ENCODE measurements at regions not wholly inside any gene's neighbourhood (a gene's known extent, or its start where the extent isn't known, plus 50 kb on each side); places are given as distances from the start of the nearest gene placed in this dataset.
"Not testable (repeated sequence)": the region's sequence is repeated elsewhere in the genome, so short reads cannot be mapped to it uniquely, and the experiment has no call there.

DNA sequence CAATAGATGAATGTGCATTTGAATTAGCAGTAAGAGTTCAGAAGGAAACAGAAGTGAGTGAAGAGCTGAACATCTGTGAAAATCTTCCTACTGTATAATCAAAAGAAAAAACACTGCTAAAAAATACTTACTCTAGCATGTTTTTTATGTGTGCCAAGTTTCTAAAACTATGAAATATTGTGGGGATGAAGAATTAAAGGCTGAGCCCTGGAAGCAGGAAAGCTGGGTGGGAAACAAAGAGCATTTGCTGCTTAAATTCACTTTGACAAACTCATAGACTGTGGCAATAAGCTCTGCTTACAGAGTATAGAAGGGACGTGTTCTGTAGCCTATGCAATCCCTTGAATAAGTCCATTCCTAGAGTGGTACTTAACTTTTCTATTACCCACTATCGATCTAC lies 261.7 kb downstream of the ANKRD50 start:
- H3K4me1 Mint-ChIP-seq = no peaks in the 10 kb centered on the region
- no peak overlapping the region for H3K4me3 Mint-ChIP-seq
- ATAC-seq = no peak
- H3K27ac Mint-ChIP-seq = no peak overlapping the region
- peaks cover 0 to 14% of the 10 kb centered on the region in 2 donors for H3K9me3 Mint-ChIP-seq
- no peaks in the 10 kb centered on the region for H3K27me3 Mint-ChIP-seq
- DNase-seq = no peak

GRCh38 chr4:124454772-124455270 lies 257.7 kb downstream of the ANKRD50 start:
- H3K4me3 Mint-ChIP-seq = no peak overlapping the region
- no peaks in the 10 kb centered on the region for H3K27me3 Mint-ChIP-seq
- no peak overlapping the region for H3K27ac Mint-ChIP-seq
- ATAC-seq (no peak), DNase-seq (no peak)
- H3K9me3 Mint-ChIP-seq = peaks cover 0 to 8% of the 10 kb centered on the region in 2 donors
- no peaks in the 10 kb centered on the region for H3K4me1 Mint-ChIP-seq

DNA sequence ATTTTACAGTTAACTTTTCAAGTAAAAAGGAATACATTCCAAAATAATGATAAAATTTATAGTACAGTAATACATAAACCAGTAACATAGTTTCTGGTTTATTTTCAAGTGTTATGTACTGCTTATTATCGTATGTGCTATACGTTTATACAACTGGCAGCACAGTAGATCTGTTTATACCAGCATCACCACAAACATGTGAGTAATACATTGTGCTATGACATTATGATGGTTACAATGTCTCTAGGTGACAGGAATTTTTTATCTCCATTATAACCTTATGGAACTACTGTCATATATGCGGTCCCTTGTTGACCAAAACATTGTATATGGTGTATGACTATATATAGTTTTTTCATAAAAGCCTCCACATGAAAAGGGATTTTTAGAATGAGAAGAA lies 256.9 kb downstream of the ANKRD50 start:
- ATAC-seq (no peak), DNase-seq (no peak)
- Mint-ChIP-seq H3K27ac (no peak overlapping the region), H3K9me3 (peaks cover 0 to 8% of the 10 kb centered on the region in 2 donors), H3K4me1 (no peaks in the 10 kb centered on the region), H3K27me3 (no peaks in the 10 kb centered on the region), H3K4me3 (no peak overlapping the region)

DNA sequence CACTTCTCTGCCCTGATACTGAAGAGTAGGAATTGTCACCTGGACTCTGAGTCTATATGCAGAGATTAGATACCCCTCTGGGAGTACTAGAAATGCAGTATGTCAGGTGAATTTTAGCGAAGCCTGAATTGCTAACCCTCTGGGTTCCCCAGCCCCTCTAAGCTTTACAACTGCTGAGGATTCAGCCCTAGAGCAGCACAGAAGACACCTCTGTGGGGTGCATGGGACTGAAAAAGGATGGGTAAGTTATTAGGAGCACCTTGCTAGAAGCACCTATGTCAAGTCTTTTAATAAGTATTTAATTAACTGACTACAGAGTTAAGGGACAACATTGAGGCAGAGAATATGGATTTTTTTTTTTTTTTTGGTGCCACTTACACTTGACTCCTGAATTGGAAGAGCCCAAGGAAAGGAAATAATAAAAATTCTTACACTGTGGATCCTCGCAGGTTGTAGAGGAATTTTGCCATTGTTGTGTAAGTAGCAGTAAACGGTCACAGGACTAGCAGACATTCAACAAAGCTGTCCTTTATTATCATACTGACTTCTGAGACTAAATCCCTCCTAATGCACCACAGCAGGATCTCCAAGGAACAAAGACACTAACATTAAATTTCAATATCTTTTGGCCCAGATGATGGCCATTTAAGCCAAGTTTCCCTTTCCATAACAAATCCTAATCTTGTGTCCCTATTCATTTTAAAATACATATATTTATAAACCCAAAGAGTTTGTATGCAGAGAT lies 253.2 kb downstream of the ANKRD50 start:
- DNase-seq (no peak), ATAC-seq (no peak)
- Mint-ChIP-seq H3K27ac (no peak overlapping the region), H3K4me3 (no peak overlapping the region), H3K9me3 (peaks cover 15 to 23% of the 10 kb centered on the region in 2 donors), H3K27me3 (no peaks in the 10 kb centered on the region), H3K4me1 (no peaks in the 10 kb centered on the region)

DNA sequence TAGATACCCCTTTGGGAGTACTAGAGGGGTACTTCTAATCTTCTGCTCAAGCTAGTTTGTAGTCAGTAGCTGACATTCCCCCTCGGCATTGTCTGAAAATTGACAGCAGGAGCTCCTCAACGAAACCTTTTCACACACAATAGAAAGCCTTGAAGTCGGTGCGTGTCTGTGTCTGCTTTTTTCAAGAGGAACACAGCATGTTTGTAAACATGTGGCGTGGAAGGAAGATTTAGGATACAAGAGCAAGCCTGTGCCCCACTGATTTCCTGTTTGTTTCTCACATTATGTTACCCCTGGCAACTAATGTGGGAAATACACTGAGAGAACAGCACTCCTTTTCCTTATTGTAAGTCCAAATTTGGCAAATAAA lies 252.6 kb downstream of the ANKRD50 start:
- ATAC-seq (no peak), DNase-seq (no peak)
- Mint-ChIP-seq H3K4me1 (no peaks in the 10 kb centered on the region), H3K27ac (no peak overlapping the region), H3K27me3 (no peaks in the 10 kb centered on the region), H3K9me3 (peaks cover 15 to 23% of the 10 kb centered on the region in 2 donors), H3K4me3 (no peak overlapping the region)

GRCh38 chr4:124461592-124461991 lies 250.9 kb downstream of the ANKRD50 start:
- H3K4me3 Mint-ChIP-seq, H3K27me3 Mint-ChIP-seq, H3K4me1 Mint-ChIP-seq, DNase-seq, H3K27ac Mint-ChIP-seq, ATAC-seq: not testable (repeated sequence)
- peaks cover 15 to 23% of the 10 kb centered on the region in 2 donors for H3K9me3 Mint-ChIP-seq

GRCh38 chr4:124462954-124463828 lies 249.3 kb downstream of the ANKRD50 start:
- H3K4me3 Mint-ChIP-seq = no peak overlapping the region
- no peaks in the 10 kb centered on the region for H3K4me1 Mint-ChIP-seq
- ATAC-seq (no peak), DNase-seq (no peak)
- H3K27me3 Mint-ChIP-seq = no peaks in the 10 kb centered on the region
- H3K9me3 Mint-ChIP-seq = peaks cover 15 to 23% of the 10 kb centered on the region in 2 donors
- H3K27ac Mint-ChIP-seq = no peak overlapping the region

DNA sequence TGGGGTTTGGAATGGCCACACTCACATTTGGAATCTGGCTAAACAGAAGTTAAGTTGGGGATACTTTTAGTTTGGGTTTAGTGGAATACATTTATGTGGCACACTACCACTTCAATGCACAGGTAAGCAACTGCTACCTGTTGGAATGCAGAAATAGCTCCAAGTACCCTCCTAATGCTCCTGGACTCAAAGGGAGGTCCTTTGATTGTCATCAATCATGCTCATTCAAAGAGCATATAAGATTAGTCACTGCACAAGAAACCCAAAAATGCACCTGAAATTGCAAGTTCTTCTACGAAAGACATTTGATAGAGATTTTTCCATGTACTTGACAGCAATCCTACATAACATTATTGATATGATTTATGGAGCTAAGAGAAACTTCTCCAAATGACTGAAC lies 247.7 kb downstream of the ANKRD50 start:
- no peak overlapping the region for H3K27ac Mint-ChIP-seq
- peaks cover 15 to 23% of the 10 kb centered on the region in 2 donors for H3K9me3 Mint-ChIP-seq
- no peaks in the 10 kb centered on the region for H3K4me1 Mint-ChIP-seq
- H3K27me3 Mint-ChIP-seq = no peaks in the 10 kb centered on the region
- DNase-seq (no peak), ATAC-seq (no peak)
- no peak overlapping the region for H3K4me3 Mint-ChIP-seq

GRCh38 chr4:124468360-124468759 lies 244.2 kb downstream of the ANKRD50 start:
- no peak for ATAC-seq
- H3K4me1 Mint-ChIP-seq = no peaks in the 10 kb centered on the region
- H3K9me3 Mint-ChIP-seq = peaks cover under 1 to 4% of the 10 kb centered on the region in 2 donors
- no peak for DNase-seq
- no peak overlapping the region for H3K4me3 Mint-ChIP-seq
- H3K27ac Mint-ChIP-seq = no peak overlapping the region
- no peaks in the 10 kb centered on the region for H3K27me3 Mint-ChIP-seq

DNA sequence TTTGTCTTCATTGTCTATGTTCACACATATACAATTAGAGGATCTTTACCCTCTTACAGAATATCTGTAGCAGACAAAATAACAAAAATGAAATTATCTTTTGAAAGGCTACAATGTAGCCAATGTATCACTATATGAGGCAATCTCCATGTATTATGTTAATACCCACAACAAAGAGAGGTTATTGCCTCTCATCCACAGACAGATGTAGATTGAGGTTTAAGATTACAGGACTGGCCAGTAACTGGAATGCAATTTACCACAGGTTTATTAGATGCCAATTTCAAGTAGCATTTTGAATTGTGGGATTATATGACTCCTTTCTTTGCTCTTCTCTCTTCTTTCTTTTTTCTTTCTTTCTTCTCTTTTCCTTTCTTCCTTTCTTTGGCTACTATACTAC lies 242.6 kb downstream of the ANKRD50 start:
- Mint-ChIP-seq H3K9me3 (peaks cover 0 to 4% of the 10 kb centered on the region in 2 donors), H3K4me1 (no peaks in the 10 kb centered on the region)
- no peak for ATAC-seq

GRCh38 chr4:124478470-124478869 lies 234.1 kb downstream of the ANKRD50 start:
- H3K4me1 Mint-ChIP-seq = no peaks in the 10 kb centered on the region
- no peak overlapping the region for H3K4me3 Mint-ChIP-seq
- no peak for ATAC-seq
- DNase-seq = no peak
- H3K9me3 Mint-ChIP-seq = peaks cover 0 to 7% of the 10 kb centered on the region in 2 donors
- no peaks in the 10 kb centered on the region for H3K27me3 Mint-ChIP-seq
- no peak overlapping the region for H3K27ac Mint-ChIP-seq

More for the DNA sequence above, 242.6 kb downstream of the ANKRD50 start:
- H3K4me3 Mint-ChIP-seq = no peak overlapping the region
- DNase-seq = no peak
- H3K27me3 Mint-ChIP-seq = no peaks in the 10 kb centered on the region
- no peak overlapping the region for H3K27ac Mint-ChIP-seq

GRCh38 chr4:124480061-124480460 lies 232.5 kb downstream of the ANKRD50 start:
- no peak overlapping the region for H3K4me3 Mint-ChIP-seq
- ATAC-seq (no peak), DNase-seq (no peak)
- H3K4me1 Mint-ChIP-seq = no peaks in the 10 kb centered on the region
- H3K9me3 Mint-ChIP-seq = peaks cover 0 to 2% of the 10 kb centered on the region in 2 donors
- H3K27me3 Mint-ChIP-seq = no peaks in the 10 kb centered on the region
- no peak overlapping the region for H3K27ac Mint-ChIP-seq

DNA sequence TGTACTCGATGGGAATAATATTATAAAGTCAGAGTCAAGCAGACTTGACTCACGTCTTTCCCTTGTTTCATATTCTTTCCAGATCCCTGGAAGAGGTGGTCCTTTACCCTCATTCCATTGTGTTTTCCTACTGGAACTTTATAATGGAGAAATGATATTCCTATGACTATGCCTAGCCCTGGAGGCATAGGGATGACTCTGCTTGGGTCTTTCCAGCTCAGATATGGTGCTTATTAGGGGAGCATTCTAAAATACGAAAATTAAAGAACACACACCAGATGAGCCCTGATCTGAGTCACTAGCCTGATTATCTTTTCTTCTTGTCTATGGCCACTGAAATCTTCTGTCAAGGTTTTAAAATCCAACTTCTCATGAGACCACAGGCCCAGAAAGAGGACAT lies 231.4 kb downstream of the ANKRD50 start:
- Mint-ChIP-seq H3K9me3 (no peaks in the 10 kb centered on the region), H3K4me3 (no peak overlapping the region), H3K27me3 (no peaks in the 10 kb centered on the region), H3K27ac (no peak overlapping the region), H3K4me1 (no peaks in the 10 kb centered on the region)
- DNase-seq = no peak
- ATAC-seq = no peak

DNA sequence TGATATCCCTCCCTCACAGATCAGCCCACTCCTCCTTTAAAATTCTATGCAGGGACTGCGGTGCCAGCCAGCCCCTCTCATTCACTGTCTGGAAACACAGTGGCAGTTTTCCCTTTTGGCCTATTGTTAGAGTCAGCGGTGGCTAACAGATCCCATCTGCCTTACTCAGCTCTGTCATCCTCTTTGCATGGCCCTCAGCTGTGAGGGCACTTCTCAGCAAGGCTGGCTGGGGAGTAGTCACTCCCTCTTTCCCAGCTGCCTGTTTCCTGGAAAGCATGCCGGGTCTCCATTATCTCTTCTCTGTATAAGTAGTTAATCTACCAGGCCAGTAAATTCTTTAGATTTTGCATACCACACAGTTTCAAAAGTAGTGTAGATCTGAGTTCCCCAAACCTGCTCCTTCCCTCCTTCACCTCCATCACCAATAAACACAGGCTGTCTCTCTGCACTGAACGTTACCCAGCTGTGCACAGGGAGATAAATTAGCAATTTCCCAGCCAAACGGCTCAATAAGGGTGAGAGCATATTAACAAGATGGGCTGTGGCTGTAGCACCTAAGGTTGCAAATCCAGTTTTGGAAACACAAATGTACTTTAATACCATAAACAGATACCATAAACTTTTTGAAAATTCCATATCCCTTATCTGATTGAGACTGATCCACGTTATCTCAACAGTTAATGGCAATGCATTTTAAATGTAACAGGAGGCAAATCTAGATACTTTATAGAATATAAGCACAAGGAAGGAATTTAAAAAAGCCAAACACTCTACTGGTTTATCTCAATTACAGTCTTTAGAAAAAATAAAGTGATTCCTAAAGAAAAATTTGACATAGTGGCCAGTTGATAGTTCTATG lies 229.3 kb downstream of the ANKRD50 start:
- ATAC-seq = peak; percentile 20

GRCh38 chr4:124484008-124484407 lies 228.5 kb downstream of the ANKRD50 start:
- Mint-ChIP-seq H3K27ac (no peak overlapping the region), H3K9me3 (no peaks in the 10 kb centered on the region), H3K4me3 (no peak overlapping the region), H3K4me1 (no peaks in the 10 kb centered on the region), H3K27me3 (no peaks in the 10 kb centered on the region)
- DNase-seq (no peak), ATAC-seq (no peak)

More for the DNA sequence above, 229.3 kb downstream of the ANKRD50 start:
- Mint-ChIP-seq H3K27me3 (no peaks in the 10 kb centered on the region), H3K9me3 (no peaks in the 10 kb centered on the region), H3K27ac (no peak overlapping the region), H3K4me1 (no peaks in the 10 kb centered on the region), H3K4me3 (no peak overlapping the region)
- DNase-seq = no peak

Measured in stimulated activated naive CD8-positive, alpha-beta T cell treated with anti-CD3 and anti-CD28 coated beads, Interleukin-15, amount 100 ng/mL, for 72 hours (primary cell).